Neural progenitor cell (in vitro differentiated cells): ENCODE measurements at regions not wholly inside any gene's neighbourhood (a gene's known extent, or its start where the extent isn't known, plus 50 kb on each side); places are given as distances from the start of the nearest gene placed in this dataset.

ENCODE experiments used
- CTCF ChIP-seq: fragments of 200-600 bp; sonication (generic); IDR thresholded peaks from 2 replicates; pipeline ENCODE4 v1.5.1; 2017; ENCODE audit warnings: antibody characterized with exemption, mild to moderate bottlenecking
- EZH2 ChIP-seq: fragments of 200-600 bp; sonication (generic); IDR thresholded peaks from 2 replicates; pipeline ENCODE4 v1.6.1; 2017; ENCODE audit warnings: antibody characterized with exemption, mild to moderate bottlenecking, moderate library complexity

- TF ChIP-seq CTCF (no peak), EZH2 (no peak)
Observed at GRCh38 chr13:20288561-20288960, 56.4 kb upstream of the GJB6 start.
